ENCODE measurements at regions not wholly inside any gene's neighbourhood (a gene's known extent, or its start where the extent isn't known, plus 50 kb on each side); places are given as distances from the start of the nearest gene placed in this dataset.

- CTCF ChIA-PET = no interaction called here
- DNase-seq (ENCODE audit: extremely low spot score) = no peak
- POLR2A ChIA-PET = no interaction called here
- TF ChIP-seq SP1 (IDR thresholded peaks at IDR 0.05) = no peak
These were observed 144.1 kb downstream of the SHANK2 start for GRCh38 chr11:71108013-71108865.

- no peak for DNase-seq (ENCODE audit: extremely low spot score)
- no peak for TF ChIP-seq BHLHE40 (IDR thresholded peaks at IDR 0.05; ENCODE audit: borderline replicate concordance)
- no peak for TF ChIP-seq TARDBP (IDR thresholded peaks at IDR 0.05)
- TF ChIP-seq NFRKB (IDR thresholded peaks at IDR 0.05) = no peak
- TF ChIP-seq LEF1 (IDR thresholded peaks at IDR 0.05; ENCODE audit: borderline replicate concordance) = no peak
- TF ChIP-seq CTBP1 (IDR thresholded peaks at IDR 0.05; ENCODE audit: borderline replicate concordance) = no peak
- TF ChIP-seq SUZ12 (IDR thresholded peaks at IDR 0.05) = no peak
- TF ChIP-seq FOXM1 (IDR thresholded peaks at IDR 0.05; ENCODE audit: borderline replicate concordance) = no peak
- TF ChIP-seq FOXK2 (IDR thresholded peaks at IDR 0.05) = no peak
- TF ChIP-seq ZNF384 (IDR thresholded peaks at IDR 0.05) = no peak
- TF ChIP-seq PKNOX1 (IDR thresholded peaks at IDR 0.05) = no peak
- no peak for TF ChIP-seq L3MBTL2 (conservative IDR thresholded peaks at IDR 0.05)
- TF ChIP-seq ARNT (IDR thresholded peaks at IDR 0.05) = no peak
- no peak for TF ChIP-seq ELF4 (IDR thresholded peaks at IDR 0.05)
- TF ChIP-seq FOXA1 (IDR thresholded peaks at IDR 0.05) = no peak
- no peak for TF ChIP-seq HDGF (IDR thresholded peaks at IDR 0.05; ENCODE audit: borderline replicate concordance)
- no peak for TF ChIP-seq SP1 (IDR thresholded peaks at IDR 0.05)
- ChIA-PET CTCF (no interaction called here), POLR2A (no interaction called here)
These were observed 145.7 kb downstream of the SHANK2 start for GRCh38 chr11:71106671-71107070.

- DNase-seq (ENCODE audit: extremely low spot score) = no peak
- CTCF ChIA-PET = no interaction called here
- POLR2A ChIA-PET = no interaction called here
- TF ChIP-seq SUZ12 (IDR thresholded peaks at IDR 0.05) = no peak
- TF ChIP-seq ARNT (IDR thresholded peaks at IDR 0.05) = no peak
- TF ChIP-seq ELF4 (IDR thresholded peaks at IDR 0.05) = no peak
These were observed 149.1 kb downstream of the SHANK2 start for GRCh38 chr11:71103266-71103665.

- ChIA-PET CTCF (no interaction called here), POLR2A (no interaction called here)
- TF ChIP-seq NFRKB (IDR thresholded peaks at IDR 0.05) (no peak), SUZ12 (IDR thresholded peaks at IDR 0.05) (no peak), ELF4 (IDR thresholded peaks at IDR 0.05) (no peak), FOXK2 (IDR thresholded peaks at IDR 0.05) (no peak), HDGF (IDR thresholded peaks at IDR 0.05; ENCODE audit: borderline replicate concordance) (no peak), TARDBP (IDR thresholded peaks at IDR 0.05) (no peak), L3MBTL2 (conservative IDR thresholded peaks at IDR 0.05) (no peak)
- no peak for DNase-seq (ENCODE audit: extremely low spot score)
These were observed 150.0 kb downstream of the SHANK2 start for GRCh38 chr11:71102251-71102995.

- TF ChIP-seq PKNOX1 (IDR thresholded peaks at IDR 0.05) (no peak), FOXM1 (IDR thresholded peaks at IDR 0.05; ENCODE audit: borderline replicate concordance) (no peak), ELF4 (IDR thresholded peaks at IDR 0.05) (no peak), LEF1 (IDR thresholded peaks at IDR 0.05; ENCODE audit: borderline replicate concordance) (no peak), FOXA1 (IDR thresholded peaks at IDR 0.05) (no peak), ARNT (IDR thresholded peaks at IDR 0.05) (no peak), TARDBP (IDR thresholded peaks at IDR 0.05) (no peak), HDGF (IDR thresholded peaks at IDR 0.05; ENCODE audit: borderline replicate concordance) (no peak), SUZ12 (IDR thresholded peaks at IDR 0.05) (no peak), FOXK2 (IDR thresholded peaks at IDR 0.05) (no peak), BHLHE40 (IDR thresholded peaks at IDR 0.05; ENCODE audit: borderline replicate concordance) (no peak), SP1 (IDR thresholded peaks at IDR 0.05) (no peak), CTBP1 (IDR thresholded peaks at IDR 0.05; ENCODE audit: borderline replicate concordance) (no peak), L3MBTL2 (conservative IDR thresholded peaks at IDR 0.05) (no peak)
- CTCF ChIA-PET = no interaction called here
- POLR2A ChIA-PET = no interaction called here
- no peak for DNase-seq (ENCODE audit: extremely low spot score)
These were observed 150.8 kb downstream of the SHANK2 start for GRCh38 chr11:71101606-71102005.

- no peak for DNase-seq (ENCODE audit: extremely low spot score)
- no peak for TF ChIP-seq NFRKB (IDR thresholded peaks at IDR 0.05)
- no peak for TF ChIP-seq SUZ12 (IDR thresholded peaks at IDR 0.05)
- TF ChIP-seq CTBP1 (IDR thresholded peaks at IDR 0.05; ENCODE audit: borderline replicate concordance) = no peak
- TF ChIP-seq BHLHE40 (IDR thresholded peaks at IDR 0.05; ENCODE audit: borderline replicate concordance) = no peak
- TF ChIP-seq FOXM1 (IDR thresholded peaks at IDR 0.05; ENCODE audit: borderline replicate concordance) = no peak
- no peak for TF ChIP-seq FOXA1 (IDR thresholded peaks at IDR 0.05)
- no peak for TF ChIP-seq PKNOX1 (IDR thresholded peaks at IDR 0.05)
- no peak for TF ChIP-seq L3MBTL2 (conservative IDR thresholded peaks at IDR 0.05)
- TF ChIP-seq ZNF384 (IDR thresholded peaks at IDR 0.05) = no peak
- no peak for TF ChIP-seq HDGF (IDR thresholded peaks at IDR 0.05; ENCODE audit: borderline replicate concordance)
- no peak for TF ChIP-seq FOXK2 (IDR thresholded peaks at IDR 0.05)
- TF ChIP-seq TARDBP (IDR thresholded peaks at IDR 0.05) = no peak
- no peak for TF ChIP-seq SP1 (IDR thresholded peaks at IDR 0.05)
- no peak for TF ChIP-seq ARNT (IDR thresholded peaks at IDR 0.05)
- TF ChIP-seq ELF4 (IDR thresholded peaks at IDR 0.05) = no peak
- TF ChIP-seq LEF1 (IDR thresholded peaks at IDR 0.05; ENCODE audit: borderline replicate concordance) = no peak
- CTCF ChIA-PET = no interaction called here
- POLR2A ChIA-PET = no interaction called here
These were observed 151.3 kb downstream of the SHANK2 start for GRCh38 chr11:71101046-71101445.
